DMS79 treated with DMSO at 0.1 percent for 48 hours (cell line): ENCODE measurements at regions not wholly inside any gene's neighbourhood (a gene's known extent, or its start where the extent isn't known, plus 50 kb on each side); places are given as distances from the start of the nearest gene placed in this dataset.

ENCODE experiments used
- DNase-seq: peaks from one replicate; lab custom pipeline; 2025; lab: John Stamatoyannopoulos, UW

GRCh38 chr10:90602862-90603610, 254.8 kb downstream of the HTR7 start:
- no peak for DNase-seq

- no peak for DNase-seq
Observed at GRCh38 chr10:90604636-90605035, 253.2 kb downstream of the HTR7 start.

- DNase-seq: no peak
Observed at GRCh38 chr10:90605506-90605905, 252.3 kb downstream of the HTR7 start.

- DNase-seq: no peak
Observed at GRCh38 chr10:90612276-90612675, 245.6 kb downstream of the HTR7 start.

- DNase-seq: no peak
Observed at GRCh38 chr10:90614631-90615030, 243.2 kb downstream of the HTR7 start.

GRCh38 chr10:90621577-90621976, 236.3 kb downstream of the HTR7 start:
- no peak for DNase-seq

- no peak for DNase-seq
Observed at GRCh38 chr10:90635111-90635765, 222.6 kb downstream of the HTR7 start.

- no peak for DNase-seq
Observed at GRCh38 chr10:90640756-90641155, 217.1 kb downstream of the HTR7 start.

- no peak for DNase-seq
Observed at GRCh38 chr10:90641731-90642130, 216.1 kb downstream of the HTR7 start.

- no peak for DNase-seq
Observed at GRCh38 chr10:90642136-90642535, 215.7 kb downstream of the HTR7 start.

GRCh38 chr10:90642650-90643049, 215.2 kb downstream of the HTR7 start:
- DNase-seq: no peak

- DNase-seq: no peak
Observed at GRCh38 chr10:90644165-90644564, 213.7 kb downstream of the HTR7 start.

GRCh38 chr10:90650858-90651257, 207.0 kb downstream of the HTR7 start:
- DNase-seq: no peak

GRCh38 chr10:90652519-90652918, 205.3 kb downstream of the HTR7 start:
- no peak for DNase-seq

- no peak for DNase-seq
Observed at GRCh38 chr10:90658791-90659190, 199.0 kb downstream of the HTR7 start.

GRCh38 chr10:90665905-90666662, 191.8 kb downstream of the HTR7 start:
- DNase-seq: no peak

GRCh38 chr10:90674461-90674860, 183.4 kb downstream of the HTR7 start:
- no peak for DNase-seq

- no peak for DNase-seq
Observed at GRCh38 chr10:90674928-90675327, 182.9 kb downstream of the HTR7 start.

- no peak for DNase-seq
Observed at GRCh38 chr10:90675621-90676020, 182.2 kb downstream of the HTR7 start.
